ENCODE measurements at regions not wholly inside any gene's neighbourhood (a gene's known extent, or its start where the extent isn't known, plus 50 kb on each side); places are given as distances from the start of the nearest gene placed in this dataset.
"Not testable (repeated sequence)": the region's sequence is repeated elsewhere in the genome, so short reads cannot be mapped to it uniquely, and the experiment has no call there.

GRCh38 chr12:83739607-83740006 is 1052.9 kb downstream of the TMTC2 start:
- Histone ChIP-seq H3K36me3 (no peaks in the 10 kb centered on the region), H3K27ac (no peak overlapping the region), H3K9me3 (peaks cover 0 to 10% (median 0%) of the 10 kb centered on the region in 4 donors), H3K4me3 (no peak overlapping the region), H3K4me1 (no peaks in the 10 kb centered on the region), H3K27me3 (no peaks in the 10 kb centered on the region)
- WGBS, 2 donors, result 67 to 70% methylated on average over 3 of the region's 3 CpGs
- DNase-seq (ENCODE audit: low spot score in 2 of 2), result no peak
- no peak for TF ChIP-seq POLR2A (IDR thresholded peaks at IDR 0.05)
- TF ChIP-seq EP300 (IDR thresholded peaks at IDR 0.05), result no peak
- TF ChIP-seq CTCF (IDR thresholded peaks at IDR 0.05), result no peak

DNA sequence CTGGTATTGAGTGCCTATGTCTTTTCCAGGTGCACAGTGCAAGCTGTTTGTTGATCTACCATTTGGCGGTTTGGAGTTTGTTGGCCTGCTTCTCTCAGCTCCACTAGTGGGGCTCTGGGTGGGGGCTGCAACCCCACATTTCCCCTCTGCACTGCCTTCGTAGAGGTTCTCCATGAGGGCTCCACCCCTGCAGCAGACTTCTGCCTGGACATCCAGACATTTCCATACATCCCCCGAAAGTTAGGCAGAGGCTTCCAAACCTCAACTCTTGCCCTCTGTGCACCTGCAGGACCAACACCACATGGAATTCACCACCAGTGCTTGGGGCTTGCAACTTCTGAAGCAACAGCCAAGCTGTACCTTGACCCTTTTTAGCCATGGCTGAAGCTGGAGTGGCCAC is 1024.1 kb downstream of the TMTC2 start:
- 87 to 88% methylated on average over 3 of the region's 3 CpGs for WGBS, 2 donors
- peaks cover 0 to 37% (median 0%) of the 10 kb centered on the region in 4 donors for H3K9me3 ChIP-seq
- DNase-seq (ENCODE audit: low spot score in 2 of 2), result no peak
- H3K27me3 ChIP-seq, result no peaks in the 10 kb centered on the region
- no peak for TF ChIP-seq POLR2A (IDR thresholded peaks at IDR 0.05)
- no peak for TF ChIP-seq CTCF (IDR thresholded peaks at IDR 0.05)
- TF ChIP-seq EP300 (IDR thresholded peaks at IDR 0.05), result no peak
- H3K4me3 ChIP-seq, result no peak overlapping the region
- H3K4me1 ChIP-seq, result no peaks in the 10 kb centered on the region
- H3K36me3 ChIP-seq, result no peaks in the 10 kb centered on the region
- no peak overlapping the region for H3K27ac ChIP-seq

- Histone ChIP-seq H3K27me3 (no peaks in the 10 kb centered on the region), H3K9me3 (peaks cover 0 to 37% (median 0%) of the 10 kb centered on the region in 4 donors), H3K27ac (no peak overlapping the region), H3K4me1 (no peaks in the 10 kb centered on the region), H3K36me3 (no peaks in the 10 kb centered on the region), H3K4me3 (no peak overlapping the region)
- no peak for TF ChIP-seq CTCF (IDR thresholded peaks at IDR 0.05)
- no peak for TF ChIP-seq EP300 (IDR thresholded peaks at IDR 0.05)
- no peak for TF ChIP-seq POLR2A (IDR thresholded peaks at IDR 0.05)
- no peak for DNase-seq (ENCODE audit: low spot score in 2 of 2)
Observed at GRCh38 chr12:83709899-83710298, 1023.2 kb downstream of the TMTC2 start.

GRCh38 chr12:83700838-83701237 is 1014.1 kb downstream of the TMTC2 start:
- H3K27ac ChIP-seq, result no peak overlapping the region
- H3K36me3 ChIP-seq, result no peaks in the 10 kb centered on the region
- H3K4me1 ChIP-seq, result no peaks in the 10 kb centered on the region
- TF ChIP-seq CTCF (IDR thresholded peaks at IDR 0.05) (no peak), POLR2A (IDR thresholded peaks at IDR 0.05) (no peak), EP300 (IDR thresholded peaks at IDR 0.05) (no peak)
- H3K27me3 ChIP-seq, result no peaks in the 10 kb centered on the region
- 52% methylated on average over 2 of the region's 2 CpGs for WGBS, 2 donors
- no peak for DNase-seq (ENCODE audit: low spot score in 2 of 2)
- H3K9me3 ChIP-seq, result peaks cover 0 to under 1% (median 0%) of the 10 kb centered on the region in 4 donors
- H3K4me3 ChIP-seq, result no peak overlapping the region

DNA sequence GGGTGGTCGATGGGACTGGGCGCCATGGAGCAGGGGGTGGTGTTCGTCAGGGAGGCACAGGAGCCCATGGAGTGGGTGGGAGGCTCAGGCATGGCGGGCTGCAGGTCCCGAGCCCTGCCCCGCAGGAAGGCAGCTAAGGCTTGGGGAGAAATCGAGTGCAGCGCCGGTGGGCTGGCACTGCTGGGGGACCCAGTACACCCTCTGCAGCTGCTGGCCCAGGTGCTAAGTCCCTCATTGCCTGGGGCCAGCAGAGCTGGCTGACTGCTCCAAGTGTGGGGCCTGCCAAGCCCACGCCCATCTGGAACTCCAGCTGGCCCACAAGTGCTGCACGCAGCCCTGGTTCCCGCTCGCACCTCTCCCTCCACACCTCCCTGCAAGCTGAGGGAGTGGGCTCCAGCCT is 1009.6 kb downstream of the TMTC2 start:
- H3K27ac ChIP-seq; H3K9me3 ChIP-seq; H3K27me3 ChIP-seq; H3K4me1 ChIP-seq; H3K36me3 ChIP-seq; H3K4me3 ChIP-seq; DNase-seq (ENCODE audit: low spot score in 2 of 2): not testable (repeated sequence)
- 89 to 97% methylated on average over 12 to 13 of the region's 13 CpGs for WGBS, 2 donors

- TF ChIP-seq EP300 (IDR thresholded peaks at IDR 0.05), result no peak
- TF ChIP-seq CTCF (IDR thresholded peaks at IDR 0.05), result no peak
- no peak for TF ChIP-seq POLR2A (IDR thresholded peaks at IDR 0.05)
- Histone ChIP-seq H3K9me3 (peaks cover 0 to 7% (median 0%) of the 10 kb centered on the region in 4 donors), H3K27me3 (no peaks in the 10 kb centered on the region), H3K4me1 (no peaks in the 10 kb centered on the region), H3K27ac (no peak overlapping the region), H3K36me3 (no peaks in the 10 kb centered on the region), H3K4me3 (no peak overlapping the region)
- no peak for DNase-seq (ENCODE audit: low spot score in 2 of 2)
Observed at GRCh38 chr12:83691730-83692129, 1005.0 kb downstream of the TMTC2 start.
